ENCODE measurements at regions not wholly inside any gene's neighbourhood (a gene's known extent, or its start where the extent isn't known, plus 50 kb on each side); places are given as distances from the start of the nearest gene placed in this dataset.
"Not testable (repeated sequence)": the region's sequence is repeated elsewhere in the genome, so short reads cannot be mapped to it uniquely, and the experiment has no call there.

- DNase-seq (ENCODE audit: insufficient read length, low spot score) (no peak), FAIRE-seq (no peak)
Observed at GRCh38 chr6:105533301-105533700, 130.4 kb upstream of the PREP start.

GRCh38 chr6:105526225-105526872, 123.5 kb upstream of the PREP start:
- no peak for FAIRE-seq
- DNase-seq (ENCODE audit: insufficient read length, low spot score) = no peak
- TF ChIP-seq POLR2A (IDR thresholded peaks at IDR 0.05; ENCODE audit: low read depth, low read length) = no peak

More at GRCh38 chr6:105533301-105533700, 130.4 kb upstream of the PREP start:
- TF ChIP-seq POLR2A (IDR thresholded peaks at IDR 0.05; ENCODE audit: low read depth, low read length) = no peak

GRCh38 chr6:105522626-105523322, 119.9 kb upstream of the PREP start:
- no peak for TF ChIP-seq POLR2A (IDR thresholded peaks at IDR 0.05; ENCODE audit: low read depth, low read length)
- FAIRE-seq (no peak), DNase-seq (ENCODE audit: insufficient read length, low spot score) (no peak)

- no peak for DNase-seq (ENCODE audit: insufficient read length, low spot score)
- FAIRE-seq = no peak
Observed at GRCh38 chr6:105519954-105520353, 117.1 kb upstream of the PREP start.

GRCh38 chr6:105518993-105519392, 116.1 kb upstream of the PREP start:
- not testable (repeated sequence) for DNase-seq (ENCODE audit: insufficient read length, low spot score); FAIRE-seq

More at GRCh38 chr6:105519954-105520353, 117.1 kb upstream of the PREP start:
- no peak for TF ChIP-seq POLR2A (IDR thresholded peaks at IDR 0.05; ENCODE audit: low read depth, low read length)

GRCh38 chr6:105515054-105515453, 112.2 kb upstream of the PREP start:
- DNase-seq (ENCODE audit: insufficient read length, low spot score) = no peak
- no peak for FAIRE-seq
- no peak for TF ChIP-seq POLR2A (IDR thresholded peaks at IDR 0.05; ENCODE audit: low read depth, low read length)

GRCh38 chr6:105514306-105514705, 111.4 kb upstream of the PREP start:
- no peak for TF ChIP-seq POLR2A (IDR thresholded peaks at IDR 0.05; ENCODE audit: low read depth, low read length)
- no peak for DNase-seq (ENCODE audit: insufficient read length, low spot score)
- no peak for FAIRE-seq

GRCh38 chr6:105511639-105512038, 108.8 kb upstream of the PREP start:
- no peak for DNase-seq (ENCODE audit: insufficient read length, low spot score)
- FAIRE-seq = no peak
- TF ChIP-seq POLR2A (IDR thresholded peaks at IDR 0.05; ENCODE audit: low read depth, low read length) = no peak

- DNase-seq (ENCODE audit: insufficient read length, low spot score) = no peak
- no peak for TF ChIP-seq POLR2A (IDR thresholded peaks at IDR 0.05; ENCODE audit: low read depth, low read length)
- no peak for FAIRE-seq
Observed at GRCh38 chr6:105510746-105511145, 107.9 kb upstream of the PREP start.

- FAIRE-seq (no peak), DNase-seq (ENCODE audit: insufficient read length, low spot score) (no peak)
- TF ChIP-seq POLR2A (IDR thresholded peaks at IDR 0.05; ENCODE audit: low read depth, low read length) = no peak
Observed at GRCh38 chr6:105509506-105510331, 106.8 kb upstream of the PREP start.

GRCh38 chr6:105507811-105508210, 104.9 kb upstream of the PREP start:
- DNase-seq (ENCODE audit: insufficient read length, low spot score) = no peak
- no peak for FAIRE-seq

GRCh38 chr6:105504706-105505105, 101.8 kb upstream of the PREP start:
- DNase-seq (ENCODE audit: insufficient read length, low spot score) (no peak), FAIRE-seq (no peak)
- no peak for TF ChIP-seq POLR2A (IDR thresholded peaks at IDR 0.05; ENCODE audit: low read depth, low read length)

More at GRCh38 chr6:105507811-105508210, 104.9 kb upstream of the PREP start:
- no peak for TF ChIP-seq POLR2A (IDR thresholded peaks at IDR 0.05; ENCODE audit: low read depth, low read length)

- no peak for FAIRE-seq
- DNase-seq (ENCODE audit: insufficient read length, low spot score) = no peak
- no peak for TF ChIP-seq POLR2A (IDR thresholded peaks at IDR 0.05; ENCODE audit: low read depth, low read length)
Observed at GRCh38 chr6:105503641-105504040, 100.8 kb upstream of the PREP start.

- TF ChIP-seq POLR2A (IDR thresholded peaks at IDR 0.05; ENCODE audit: low read depth, low read length) = no peak
- DNase-seq (ENCODE audit: insufficient read length, low spot score) (no peak), FAIRE-seq (no peak)
Observed at GRCh38 chr6:105501826-105502344, 99.0 kb upstream of the PREP start.
